H9 (cell line): ENCODE measurements at regions not wholly inside any gene's neighbourhood (a gene's known extent, or its start where the extent isn't known, plus 50 kb on each side); places are given as distances from the start of the nearest gene placed in this dataset.

Experiments
- DNase-seq: peaks from one replicate; pipeline ENCODE4 v3.0.0-alpha.2; 2017
- H2AFZ ChIP-seq: one replicate; pipeline ENCODE4 v1.6.1; 2013; ENCODE audit warnings: mild to moderate bottlenecking, low read length, control low read depth, moderate library complexity
- H2AK5ac ChIP-seq: 2 replicates; pipeline ENCODE4 v1.6.1; 2013; ENCODE audit warnings: low read length, control low read depth, mixed read lengths; ENCODE audit not compliant: insufficient read length
- H2BK120ac ChIP-seq: one replicate; pipeline ENCODE4 v1.6.1; 2013; ENCODE audit warnings: low read depth, mild to moderate bottlenecking, low read length, control low read depth, inconsistent platforms; ENCODE audit not compliant: poor library complexity, severe bottlenecking
- H2BK12ac ChIP-seq: 2 replicates; pipeline ENCODE4 v1.6.1; 2013; ENCODE audit warnings: low read length, control low read depth, mixed read lengths, low read depth; ENCODE audit not compliant: insufficient read length
- H2BK15ac ChIP-seq: 2 replicates; pipeline ENCODE4 v1.6.1; 2013; ENCODE audit warnings: low read depth, low read length, control low read depth
- H2BK20ac ChIP-seq: one replicate; pipeline ENCODE4 v1.6.1; 2013; ENCODE audit warnings: low read depth, mild to moderate bottlenecking, low read length, control low read depth, inconsistent platforms; ENCODE audit not compliant: poor library complexity, severe bottlenecking
- H2BK5ac ChIP-seq: 2 replicates; pipeline ENCODE4 v1.6.1; 2013; ENCODE audit warnings: low read length, control low read depth, mixed read lengths; ENCODE audit not compliant: insufficient read length
- H3K14ac ChIP-seq: 2 replicates; pipeline ENCODE4 v1.6.1; 2013; ENCODE audit warnings: low read length, control low read depth; ENCODE audit not compliant: insufficient read depth
- H3K18ac ChIP-seq: 2 replicates; pipeline ENCODE4 v1.6.1; 2013; ENCODE audit warnings: low read depth, mild to moderate bottlenecking, mixed read lengths, low read length, control low read depth; ENCODE audit not compliant: insufficient read length
- H3K23ac ChIP-seq: 2 replicates; pipeline ENCODE4 v1.6.1; 2013; ENCODE audit warnings: low read length, control low read depth, mixed read lengths, low read depth; ENCODE audit not compliant: insufficient read length
- H3K23me2 ChIP-seq: 2 replicates; pipeline ENCODE4 v1.6.1; 2013; ENCODE audit warnings: low read depth, mild to moderate bottlenecking, mixed read lengths, low read length, control low read depth; ENCODE audit not compliant: insufficient read length, poor library complexity, severe bottlenecking
- H3K27ac ChIP-seq: 2 replicates; pipeline ENCODE4 v1.5.1; 2013; ENCODE audit warnings: low read length, control low read depth, mixed read lengths, low read depth; ENCODE audit not compliant: insufficient read length
- H3K27me3 ChIP-seq: 2 replicates; pipeline ENCODE4 v1.6.1; 2013; ENCODE audit warnings: low read length, control low read depth, inconsistent platforms; ENCODE audit not compliant: insufficient read depth
- H3K4ac ChIP-seq: 2 replicates; pipeline ENCODE4 v1.6.1; 2013; ENCODE audit warnings: low read depth, mild to moderate bottlenecking, control low read depth, inconsistent platforms, low read length, moderate library complexity
- H3K4me1 ChIP-seq: 2 replicates; pipeline ENCODE4 v1.6.1; 2013; ENCODE audit warnings: low read length, control low read depth, inconsistent platforms; ENCODE audit not compliant: insufficient read depth
- H3K4me2 ChIP-seq: 2 replicates; pipeline ENCODE4 v1.6.1; 2013; ENCODE audit warnings: low read length, control low read depth, mixed read lengths; ENCODE audit not compliant: insufficient read length, insufficient read depth
- H3K56ac ChIP-seq: 2 replicates; pipeline ENCODE4 v1.6.1; 2013; ENCODE audit warnings: low read depth, mild to moderate bottlenecking, mixed read lengths, low read length, control low read depth; ENCODE audit not compliant: insufficient read length
- H3K79me1 ChIP-seq: 2 replicates; pipeline ENCODE4 v1.6.1; 2013; ENCODE audit warnings: low read depth, mild to moderate bottlenecking, moderate library complexity, low read length, control low read depth, inconsistent platforms; ENCODE audit not compliant: insufficient read depth, poor library complexity, severe bottlenecking
- H3K79me2 ChIP-seq: 2 replicates; pipeline ENCODE4 v1.6.1; 2013; ENCODE audit warnings: low read length, control low read depth, inconsistent platforms; ENCODE audit not compliant: insufficient read depth
- H3K9ac ChIP-seq: 2 replicates; pipeline ENCODE4 v1.6.1; 2013; ENCODE audit warnings: low read length, control low read depth, mixed read lengths; ENCODE audit not compliant: insufficient read length; ENCODE audit errors: extremely low read depth
- H3K9me3 ChIP-seq: one replicate; pipeline ENCODE4 v1.6.1; 2013; ENCODE audit warnings: low read depth, low read length, inconsistent platforms; ENCODE audit not compliant: control insufficient read depth
- H3T11ph ChIP-seq: one replicate; pipeline ENCODE4 v1.6.1; 2013; ENCODE audit warnings: mild to moderate bottlenecking, low read length, control low read depth, inconsistent platforms
- H4K20me1 ChIP-seq: one replicate; pipeline ENCODE4 v1.6.1; 2013; ENCODE audit not compliant: control insufficient read depth, insufficient read length, insufficient read depth
- H4K5ac ChIP-seq: 2 replicates; pipeline ENCODE4 v1.6.1; 2013; ENCODE audit warnings: low read depth, mild to moderate bottlenecking, mixed read lengths, low read length, control low read depth; ENCODE audit not compliant: insufficient read length
- H4K8ac ChIP-seq: replicated peaks from 2 replicates; pipeline ENCODE4 v1.6.1; 2013; ENCODE audit warnings: low read length, control low read depth, mixed read lengths, low read depth; ENCODE audit not compliant: insufficient read length
- H4K91ac ChIP-seq: 2 replicates; pipeline ENCODE4 v1.6.1; 2013; ENCODE audit warnings: low read depth, mild to moderate bottlenecking, moderate library complexity, mixed read lengths, low read length, control low read depth; ENCODE audit not compliant: insufficient read length
- H3K27ac Mint-ChIP-seq, 3 experiments: 2 replicates in 2 of 3; 3 replicates in 1 of 3; pipeline ENCODE4 v1.8.0; 2020 to 2021; ENCODE audit warnings: mixed read lengths in 3 of 3, mild to moderate bottlenecking in 1 of 3, moderate library complexity in 1 of 3
- H3K27me3 Mint-ChIP-seq: 2 replicates; pipeline ENCODE4 v1.8.0; 2021; ENCODE audit warnings: low read depth, mild to moderate bottlenecking, moderate library complexity, mixed read lengths
- H3K36me3 Mint-ChIP-seq, 3 experiments: 2 replicates in 2 of 3; 3 replicates in 1 of 3; pipeline ENCODE4 v1.8.0; 2020 to 2021; ENCODE audit warnings: low read depth in 3 of 3, mixed read lengths in 3 of 3; ENCODE audit not compliant: insufficient read depth in 1 of 3
- H3K4me1 Mint-ChIP-seq, 2 experiments: 2 replicates each; pipeline ENCODE4 v1.8.0; 2020; ENCODE audit warnings: mixed read lengths in 2 of 2
- H3K4me3 Mint-ChIP-seq, 2 experiments: 2 replicates in 1 of 2; 3 replicates in 1 of 2; pipeline ENCODE4 v1.8.0; 2020 to 2021; ENCODE audit warnings: mild to moderate bottlenecking in 2 of 2, mixed read lengths in 2 of 2, moderate library complexity in 1 of 2
- H3K9me3 Mint-ChIP-seq, 2 experiments: 2 replicates in 1 of 2; 3 replicates in 1 of 2; pipeline ENCODE4 v1.8.0; 2020; ENCODE audit warnings: mild to moderate bottlenecking in 2 of 2, mixed read lengths in 2 of 2, moderate library complexity in 1 of 2
- CTCF ChIP-seq: fragments of 200-600 bp; sonication (generic); conservative IDR thresholded peaks from 3 replicates; pipeline ENCODE4 v1.8.0; 2021; ENCODE audit warnings: antibody characterized with exemption, mild to moderate bottlenecking
- WGBS: extraction: QIAGEN DNeasy Blood & Tissue Kit; methylation state at CpG from one replicate; pipeline ENCODE4 v1.1.7; 2013; ENCODE audit warnings: missing lambda C conversion rate, low lambda C conversion rate, mixed read lengths; ENCODE audit not compliant: insufficient read length; ENCODE audit errors: extremely low coverage; 5-methylcytosine and 5-hydroxymethylcytosine counted together

DNA sequence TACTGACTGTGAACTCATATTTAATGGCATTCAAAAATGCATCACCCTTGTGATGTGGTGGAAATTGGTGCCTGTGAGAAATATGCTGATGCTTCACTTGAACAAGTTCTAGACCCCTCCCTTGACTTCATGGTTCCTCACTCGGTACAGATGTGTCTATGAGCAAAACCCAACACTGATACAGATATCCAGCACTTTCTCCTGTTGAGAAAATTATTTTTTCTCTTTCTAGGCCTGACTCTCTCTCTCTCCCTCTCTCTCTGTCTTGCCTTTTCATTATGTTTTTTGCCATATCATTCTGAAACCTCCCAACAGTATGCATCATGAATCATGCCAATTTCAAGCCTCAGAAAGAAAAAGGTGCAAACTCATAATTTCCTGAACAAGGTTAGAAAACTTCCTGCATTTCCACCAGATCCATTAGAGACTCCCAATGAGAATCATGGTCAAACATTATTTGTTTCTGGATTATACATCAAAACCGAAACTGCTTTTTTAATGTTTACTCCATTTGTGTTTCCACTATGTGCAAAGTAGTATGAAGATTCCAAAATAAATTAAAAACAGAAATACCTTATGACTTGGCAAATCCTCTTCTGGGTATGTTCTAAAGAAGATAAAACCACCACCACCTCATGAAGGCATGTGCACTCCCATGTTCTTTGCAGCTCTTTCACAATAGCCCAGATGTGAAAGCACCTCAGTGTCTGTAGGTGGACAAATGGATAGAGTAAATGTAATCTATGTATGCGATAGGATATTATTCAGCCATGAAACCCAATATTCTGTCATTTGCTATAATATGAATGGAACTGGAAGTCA is 543.6 kb downstream of the TMEM121 start:
- H3K27me3 ChIP-seq: no peaks in the 10 kb centered on the region
- no peak overlapping the region for H3K4me3 Mint-ChIP-seq

More for the DNA sequence above, 543.6 kb downstream of the TMEM121 start:
- no peak overlapping the region for H3K18ac ChIP-seq
- no peak overlapping the region for H3K27ac ChIP-seq
- no peak overlapping the region for H3K4me2 ChIP-seq
- no peak for TF ChIP-seq CTCF
- H2BK12ac ChIP-seq: no peak overlapping the region
- no peak overlapping the region for H3K14ac ChIP-seq
- H3K79me1 ChIP-seq: no peaks in the 10 kb centered on the region
- Mint-ChIP-seq H3K4me1 (no peaks in the 10 kb centered on the region), H3K27me3 (no peaks in the 10 kb centered on the region), H3K36me3 (peaks cover 4 to 35% (median 4%) of the 10 kb centered on the region in 3 experiments; a peak in 5 of 7 replicates), H3K27ac (no peak overlapping the region), H3K9me3 (peaks cover 85 to 91% of the 10 kb centered on the region in 2 experiments)
- H4K5ac ChIP-seq: no peak overlapping the region
- H2AK5ac ChIP-seq: no peak overlapping the region
- no peak overlapping the region for H3K9ac ChIP-seq
- H3K9me3 ChIP-seq: peaks cover 83% of the 10 kb centered on the region
- no peak for DNase-seq
- H2AFZ ChIP-seq: no peak overlapping the region
- H2BK20ac ChIP-seq: no peak overlapping the region
- H2BK120ac ChIP-seq: no peak overlapping the region
- no CpG with 5 or more reads among the region's 3 CpGs for WGBS
- H3K4ac ChIP-seq: no peak overlapping the region
- no peak overlapping the region for H2BK5ac ChIP-seq
- H3K56ac ChIP-seq: no peak overlapping the region
- H2BK15ac ChIP-seq: no peak overlapping the region
- no peaks in the 10 kb centered on the region for H3K79me2 ChIP-seq
- no peak overlapping the region for H4K8ac ChIP-seq
- no peaks in the 10 kb centered on the region for H3K4me1 ChIP-seq
- no peak overlapping the region for H3K23ac ChIP-seq
- H4K91ac ChIP-seq: no peak overlapping the region
- no peak overlapping the region for H3T11ph ChIP-seq
- H3K23me2 ChIP-seq: no peaks in the 10 kb centered on the region
- H4K20me1 ChIP-seq: no peaks in the 10 kb centered on the region
